Activated CD8-positive, alpha-beta T cell treated with anti-CD3 and anti-CD28 coated beads for 36 hours (primary cell): ENCODE measurements at regions not wholly inside any gene's neighbourhood (a gene's known extent, or its start where the extent isn't known, plus 50 kb on each side); places are given as distances from the start of the nearest gene placed in this dataset.

ENCODE experiments used
- ATAC-seq: fragments of 200-7000 bp; cut with Tn5 transposase; one replicate; pipeline ENCODE4 v1.10.0; 2021; ENCODE audit warnings: mild to moderate bottlenecking, moderate library complexity
- CTCF ChIA-PET: fragments of 350-600 bp; sonication (Branson Sonifier 250); formaldehyde crosslinking; loops from one replicate; lab custom pipeline; 2021; ENCODE audit warnings: antibody characterized with exemption; lab: Charles Lee
- POLR2A ChIA-PET: fragments of 350-600 bp; sonication (Branson Sonifier 250); formaldehyde crosslinking; loops from one replicate; lab custom pipeline; 2021; ENCODE audit warnings: antibody characterized with exemption; lab: Charles Lee
- DNase-seq: peaks from one replicate; pipeline ENCODE4 v3.0.0-alpha.2; 2020
- H3K27ac Mint-ChIP-seq: one replicate; pipeline ENCODE4 v1.8.0; 2021; ENCODE audit warnings: mild to moderate bottlenecking, mixed read lengths
- H3K27me3 Mint-ChIP-seq: one replicate; pipeline ENCODE4 v1.8.0; 2021; ENCODE audit warnings: mixed read lengths
- H3K36me3 Mint-ChIP-seq: one replicate; pipeline ENCODE4 v1.8.0; 2021; ENCODE audit warnings: low read depth, mixed read lengths
- H3K4me1 Mint-ChIP-seq: one replicate; pipeline ENCODE4 v1.8.0; 2021; ENCODE audit warnings: low read depth, mixed read lengths
- H3K4me3 Mint-ChIP-seq: one replicate; pipeline ENCODE4 v1.8.0; 2021; ENCODE audit warnings: mild to moderate bottlenecking, moderate library complexity, mixed read lengths
- H3K9me3 Mint-ChIP-seq: one replicate; pipeline ENCODE4 v1.8.0; 2021; ENCODE audit warnings: mixed read lengths
- CTCF ChIP-seq: fragments of 200-600 bp; IDR thresholded peaks from one replicate; pipeline ENCODE4 v1.8.0; 2022; ENCODE audit warnings: antibody characterized with exemption, mild to moderate bottlenecking
- intact Hi-C: fragments of 100-400 bp; cut with micrococcal nuclease; formaldehyde crosslinking; loops from one replicate; pipeline ENCODE4 v1.10.0; 2022

- peaks cover 4% of the 10 kb centered on the region for H3K36me3 Mint-ChIP-seq
- H3K27ac Mint-ChIP-seq, result no peak overlapping the region
- CTCF ChIA-PET, result interaction anchor here (1.6 kb wide), 1 partner anchor 13 kb away, joined by 3 read pairs; no protein-coding TSS in a partner anchor
Measured at GRCh38 chr2:195479407-195479806, 177.6 kb upstream of the SLC39A10 start.

GRCh38 chr2:195477996-195478382, 179.0 kb upstream of the SLC39A10 start:
- intact Hi-C loops, result no loop called here
- DNase-seq, result no peak
- ChIA-PET POLR2A (no interaction called here), CTCF (interaction anchor here (1.3 kb wide), 1 partner anchor 20 kb away, joined by 4 read pairs; no protein-coding TSS in a partner anchor)
- H3K4me3 Mint-ChIP-seq, result no peak overlapping the region
- ATAC-seq, result no peak
- no peak for TF ChIP-seq CTCF
- peaks cover 18% of the 10 kb centered on the region for H3K4me1 Mint-ChIP-seq
- H3K27ac Mint-ChIP-seq, result no peak overlapping the region
- peaks cover 4% of the 10 kb centered on the region for H3K36me3 Mint-ChIP-seq
- peaks cover 6% of the 10 kb centered on the region for H3K9me3 Mint-ChIP-seq
- H3K27me3 Mint-ChIP-seq, result no peaks in the 10 kb centered on the region

More at GRCh38 chr2:195479407-195479806, 177.6 kb upstream of the SLC39A10 start:
- POLR2A ChIA-PET, result no interaction called here
- no peak for ATAC-seq
- H3K4me1 Mint-ChIP-seq, result peaks cover 14% of the 10 kb centered on the region
- H3K9me3 Mint-ChIP-seq, result peaks cover 6% of the 10 kb centered on the region
- intact Hi-C loops, result no loop called here
- H3K4me3 Mint-ChIP-seq, result no peak overlapping the region
- H3K27me3 Mint-ChIP-seq, result no peaks in the 10 kb centered on the region
- DNase-seq, result no peak
- no peak for TF ChIP-seq CTCF

GRCh38 chr2:195477248-195477995, 179.6 kb upstream of the SLC39A10 start:
- ATAC-seq (peak; percentile 74), DNase-seq (no peak)
- POLR2A ChIA-PET, result interaction anchor here (0.6 kb wide), 1 partner anchor 181 kb away, joined by 3 read pairs; no protein-coding TSS in a partner anchor
- CTCF ChIA-PET, result interaction anchor here (0.9 to 1.1 kb wide), 3 partner anchors 9 to 188 kb away, joined by 3 read pairs; no protein-coding TSS in a partner anchor
- H3K27ac Mint-ChIP-seq, result no peak overlapping the region
- H3K4me1 Mint-ChIP-seq, result peaks cover 18% of the 10 kb centered on the region
- TF ChIP-seq CTCF, result no peak
- intact Hi-C loops, result no loop called here
- peaks cover 4% of the 10 kb centered on the region for H3K36me3 Mint-ChIP-seq
- peaks cover 6% of the 10 kb centered on the region for H3K9me3 Mint-ChIP-seq
- no peak overlapping the region for H3K4me3 Mint-ChIP-seq
- H3K27me3 Mint-ChIP-seq, result no peaks in the 10 kb centered on the region

- Mint-ChIP-seq H3K27ac (no peak overlapping the region), H3K9me3 (peaks cover 6% of the 10 kb centered on the region), H3K4me3 (no peak overlapping the region), H3K36me3 (peaks cover 4% of the 10 kb centered on the region), H3K4me1 (peaks cover 18% of the 10 kb centered on the region), H3K27me3 (no peaks in the 10 kb centered on the region)
- no peak for TF ChIP-seq CTCF
- DNase-seq (no peak), ATAC-seq (no peak)
- POLR2A ChIA-PET, result no interaction called here
- intact Hi-C loops, result no loop called here
- CTCF ChIA-PET, result interaction anchor here (0.8 kb wide), 1 partner anchor 113 kb away, joined by 3 read pairs; no protein-coding TSS in a partner anchor
Measured at GRCh38 chr2:195475336-195475735, 181.7 kb upstream of the SLC39A10 start.

- DNase-seq (no peak), ATAC-seq (no peak)
- intact Hi-C loops, result no loop called here
- Mint-ChIP-seq H3K9me3 (peaks cover 6% of the 10 kb centered on the region), H3K4me3 (no peak overlapping the region), H3K27me3 (no peaks in the 10 kb centered on the region), H3K4me1 (peaks cover 16% of the 10 kb centered on the region), H3K36me3 (peaks cover 4% of the 10 kb centered on the region), H3K27ac (no peak overlapping the region)
- CTCF ChIA-PET, result no interaction called here
- POLR2A ChIA-PET, result interaction anchor here (0.5 kb wide), 1 partner anchor 97 kb away, joined by 5 read pairs; no protein-coding TSS in a partner anchor
- TF ChIP-seq CTCF, result no peak
Measured at GRCh38 chr2:195473862-195474261, 183.2 kb upstream of the SLC39A10 start.
